ENCODE measurements at regions not wholly inside any gene's neighbourhood (a gene's known extent, or its start where the extent isn't known, plus 50 kb on each side); places are given as distances from the start of the nearest gene placed in this dataset.
"Not testable (repeated sequence)": the region's sequence is repeated elsewhere in the genome, so short reads cannot be mapped to it uniquely, and the experiment has no call there.

DNA sequence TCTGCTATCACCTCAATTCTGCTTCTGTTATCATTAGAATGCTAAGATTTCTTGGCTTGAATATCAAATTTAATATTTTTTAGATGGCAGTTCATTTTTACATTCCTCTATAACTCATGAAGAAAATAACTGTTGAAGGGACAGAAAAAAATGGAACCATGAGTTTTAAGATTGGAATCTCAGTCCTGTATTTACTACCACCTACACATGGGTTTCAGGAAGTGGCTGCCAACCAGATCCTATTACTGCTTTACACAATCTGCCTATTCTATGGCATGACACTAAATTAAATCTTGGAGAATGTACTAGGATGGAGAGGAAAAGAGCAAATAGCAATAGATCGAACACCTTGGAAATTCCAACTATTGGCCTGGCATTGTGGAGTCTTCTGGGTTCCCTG lies 140.8 kb downstream of the DUSP6 start:
- Histone ChIP-seq H3K27me3 (ENCODE audit: insufficient read depth, low read length) (no peaks in the 10 kb centered on the region), H2AFZ (ENCODE audit: low read length, unreplicated experiment) (peak overlapping the region; percentile 12), H3K27ac (ENCODE audit: low read depth, low read length) (peak overlapping the region; percentile 49)

DNA sequence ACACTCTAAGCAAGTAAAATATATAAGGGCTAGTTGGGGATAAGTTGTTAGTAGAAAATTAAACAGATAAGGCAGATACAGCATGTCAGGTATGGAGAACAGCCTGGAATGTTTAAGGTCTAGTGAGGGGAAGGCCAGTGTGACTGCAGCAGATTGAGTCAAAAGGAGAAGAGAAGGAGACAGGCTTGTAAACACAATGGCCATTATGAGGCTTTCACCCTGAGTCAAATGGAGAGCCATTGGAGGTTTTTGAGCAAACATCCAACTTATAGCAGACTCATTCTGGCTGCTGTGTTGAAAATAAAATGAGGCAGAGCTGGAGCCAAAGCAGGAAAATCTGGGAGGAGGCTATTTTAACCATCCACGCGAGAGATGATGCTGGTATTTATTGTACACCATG lies 142.0 kb downstream of the DUSP6 start:
- H2AFZ ChIP-seq (ENCODE audit: low read length, unreplicated experiment), result no peak overlapping the region
- H3K27ac ChIP-seq (ENCODE audit: low read depth, low read length), result no peak overlapping the region
- H3K4me1 ChIP-seq (ENCODE audit: control insufficient read depth, insufficient read depth, low read length, unreplicated experiment), result peaks cover 19% of the 10 kb centered on the region
- H3K79me2 ChIP-seq (ENCODE audit: control insufficient read depth, insufficient read depth, low read length, unreplicated experiment), result no peaks in the 10 kb centered on the region
- no peak overlapping the region for H3K4me3 ChIP-seq (ENCODE audit: low read depth, low read length)
- H3K36me3 ChIP-seq (ENCODE audit: insufficient read depth, low read length), result no peaks in the 10 kb centered on the region
- H3K27me3 ChIP-seq (ENCODE audit: insufficient read depth, low read length), result no peaks in the 10 kb centered on the region

More for the DNA sequence above, 140.8 kb downstream of the DUSP6 start:
- H3K4me3 ChIP-seq (ENCODE audit: low read depth, low read length), result 0 out of 2 replicates have a peak overlapping the region, but pooled peaks have one; percentile 10
- H3K36me3 ChIP-seq (ENCODE audit: insufficient read depth, low read length), result no peaks in the 10 kb centered on the region
- H3K4me1 ChIP-seq (ENCODE audit: control insufficient read depth, insufficient read depth, low read length, unreplicated experiment), result peaks cover 19% of the 10 kb centered on the region
- no peaks in the 10 kb centered on the region for H3K79me2 ChIP-seq (ENCODE audit: control insufficient read depth, insufficient read depth, low read length, unreplicated experiment)

DNA sequence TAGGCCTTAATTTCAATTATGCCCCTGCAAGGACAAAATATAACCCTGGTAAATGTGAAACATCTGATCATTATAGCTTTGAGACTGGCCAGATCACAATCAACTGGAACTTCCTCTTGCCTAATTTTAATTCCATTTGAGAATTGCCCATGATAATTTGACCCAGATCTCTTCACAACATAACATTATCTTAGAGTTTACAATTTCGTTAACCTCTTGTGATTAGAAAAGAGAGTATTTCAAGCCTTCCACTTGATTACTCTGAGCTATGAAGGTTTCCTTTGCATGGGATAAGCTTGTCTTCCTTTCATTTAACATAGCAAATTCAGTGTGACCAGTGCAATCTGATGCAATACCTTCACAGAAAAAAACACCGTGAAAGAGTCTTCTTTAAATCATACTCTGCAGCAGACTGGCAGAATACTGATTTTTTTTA lies 143.6 kb downstream of the DUSP6 start:
- H3K4me1 ChIP-seq (ENCODE audit: control insufficient read depth, insufficient read depth, low read length, unreplicated experiment), result peaks cover 19% of the 10 kb centered on the region
- peak overlapping the region; percentile 53 for H2AFZ ChIP-seq (ENCODE audit: low read length, unreplicated experiment)
- no peaks in the 10 kb centered on the region for H3K79me2 ChIP-seq (ENCODE audit: control insufficient read depth, insufficient read depth, low read length, unreplicated experiment)
- no peak overlapping the region for H3K4me3 ChIP-seq (ENCODE audit: low read depth, low read length)
- no peaks in the 10 kb centered on the region for H3K36me3 ChIP-seq (ENCODE audit: insufficient read depth, low read length)
- no peaks in the 10 kb centered on the region for H3K27me3 ChIP-seq (ENCODE audit: insufficient read depth, low read length)
- H3K27ac ChIP-seq (ENCODE audit: low read depth, low read length), result 0 out of 2 replicates have a peak overlapping the region, but pooled peaks have one; percentile 5

DNA sequence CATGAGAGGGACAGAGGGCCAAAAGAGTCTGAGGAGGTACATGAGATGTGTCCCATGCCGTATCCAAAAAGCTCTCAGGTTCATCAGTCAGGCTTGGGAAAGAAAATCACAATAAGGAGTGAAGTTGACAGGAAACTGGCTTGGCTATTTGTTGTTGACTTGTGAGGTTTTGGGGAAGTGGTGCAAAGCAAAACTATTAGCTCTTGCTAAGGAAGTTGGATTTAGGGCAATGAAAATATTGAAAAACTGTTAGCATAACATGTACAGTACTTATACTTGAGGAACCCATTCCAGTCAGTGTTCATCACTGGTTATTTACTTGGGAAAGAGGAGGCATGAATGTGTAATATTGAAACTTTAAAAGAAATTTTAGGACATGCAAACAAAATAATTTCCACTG lies 145.9 kb downstream of the DUSP6 start:
- Histone ChIP-seq H3K27me3 (ENCODE audit: insufficient read depth, low read length) (no peaks in the 10 kb centered on the region), H3K79me2 (ENCODE audit: control insufficient read depth, insufficient read depth, low read length, unreplicated experiment) (no peaks in the 10 kb centered on the region), H2AFZ (ENCODE audit: low read length, unreplicated experiment) (no peak overlapping the region), H3K36me3 (ENCODE audit: insufficient read depth, low read length) (no peaks in the 10 kb centered on the region), H3K27ac (ENCODE audit: low read depth, low read length) (no peak overlapping the region), H3K4me3 (ENCODE audit: low read depth, low read length) (no peak overlapping the region), H3K4me1 (ENCODE audit: control insufficient read depth, insufficient read depth, low read length, unreplicated experiment) (peaks cover 5% of the 10 kb centered on the region)

DNA sequence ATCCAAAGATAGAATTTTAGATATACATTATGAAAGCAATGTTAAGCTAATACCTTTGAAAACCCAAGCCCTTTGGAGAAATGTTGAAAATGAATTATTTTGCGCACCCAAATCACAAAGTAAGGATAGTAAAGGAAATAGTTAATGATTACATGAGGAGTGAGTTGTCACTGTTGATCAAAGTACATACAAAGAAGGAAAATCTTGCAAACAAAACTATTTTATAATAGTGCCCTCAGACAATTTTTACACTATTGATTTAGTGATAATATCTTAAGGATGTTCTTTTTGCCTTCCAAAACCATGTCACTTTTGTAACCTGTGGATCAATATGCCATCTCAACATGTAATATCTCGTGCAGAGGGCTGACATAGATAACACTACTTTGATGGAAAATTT lies 146.8 kb downstream of the DUSP6 start:
- H3K79me2 ChIP-seq (ENCODE audit: control insufficient read depth, insufficient read depth, low read length, unreplicated experiment), result no peaks in the 10 kb centered on the region
- H3K27me3 ChIP-seq (ENCODE audit: insufficient read depth, low read length), result no peaks in the 10 kb centered on the region
- no peak overlapping the region for H2AFZ ChIP-seq (ENCODE audit: low read length, unreplicated experiment)
- H3K27ac ChIP-seq (ENCODE audit: low read depth, low read length), result no peak overlapping the region
- no peak overlapping the region for H3K4me3 ChIP-seq (ENCODE audit: low read depth, low read length)
- no peaks in the 10 kb centered on the region for H3K36me3 ChIP-seq (ENCODE audit: insufficient read depth, low read length)
- H3K4me1 ChIP-seq (ENCODE audit: control insufficient read depth, insufficient read depth, low read length, unreplicated experiment), result no peaks in the 10 kb centered on the region

DNA sequence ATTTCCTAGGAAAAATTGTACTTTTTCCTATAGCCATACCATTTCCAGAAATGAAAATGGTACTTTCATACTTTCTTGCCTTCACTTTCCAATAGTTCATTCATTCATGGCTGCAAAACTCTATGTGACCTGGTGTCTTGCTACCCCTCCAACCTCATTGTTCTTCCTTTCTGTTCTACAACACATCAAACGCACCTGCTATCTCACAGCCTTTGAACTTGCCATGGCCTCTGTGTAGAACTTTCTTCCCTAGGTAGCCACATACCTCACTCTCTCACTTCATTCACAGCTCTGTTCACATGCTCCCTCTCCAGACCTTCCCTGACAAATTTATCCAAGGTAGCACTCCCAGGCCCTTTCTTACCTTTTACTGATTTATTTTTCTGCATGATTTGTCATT lies 149.2 kb downstream of the DUSP6 start:
- H3K4me1 ChIP-seq (ENCODE audit: control insufficient read depth, insufficient read depth, low read length, unreplicated experiment), result no peaks in the 10 kb centered on the region
- H3K27ac ChIP-seq (ENCODE audit: low read depth, low read length), result no peak overlapping the region
- no peaks in the 10 kb centered on the region for H3K36me3 ChIP-seq (ENCODE audit: insufficient read depth, low read length)
- H3K27me3 ChIP-seq (ENCODE audit: insufficient read depth, low read length), result no peaks in the 10 kb centered on the region
- H3K79me2 ChIP-seq (ENCODE audit: control insufficient read depth, insufficient read depth, low read length, unreplicated experiment), result no peaks in the 10 kb centered on the region
- H3K4me3 ChIP-seq (ENCODE audit: low read depth, low read length), result no peak overlapping the region
- H2AFZ ChIP-seq (ENCODE audit: low read length, unreplicated experiment), result no peak overlapping the region

DNA sequence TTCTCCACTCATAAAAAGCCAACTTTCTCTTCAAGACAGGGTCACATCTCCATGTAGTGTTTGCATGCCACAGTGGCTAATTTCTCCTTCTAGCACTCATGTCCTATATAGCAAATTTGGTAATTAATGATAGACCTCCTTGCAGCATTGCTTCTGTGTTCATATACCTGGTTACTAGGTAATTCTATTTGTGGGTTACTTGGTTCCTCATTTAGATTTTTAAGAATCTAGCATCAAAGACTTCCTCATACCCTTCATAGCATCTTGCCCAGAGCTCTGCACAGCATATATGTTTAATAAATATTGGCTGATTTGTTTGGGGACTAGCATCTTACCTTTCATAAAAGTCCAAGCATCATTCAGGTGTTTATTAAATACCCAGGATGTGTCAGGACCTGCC lies 152.1 kb downstream of the DUSP6 start:
- Histone ChIP-seq H3K27ac (ENCODE audit: low read depth, low read length) (no peak overlapping the region), H3K79me2 (ENCODE audit: control insufficient read depth, insufficient read depth, low read length, unreplicated experiment) (no peaks in the 10 kb centered on the region), H3K4me1 (ENCODE audit: control insufficient read depth, insufficient read depth, low read length, unreplicated experiment) (no peaks in the 10 kb centered on the region), H2AFZ (ENCODE audit: low read length, unreplicated experiment) (no peak overlapping the region), H3K27me3 (ENCODE audit: insufficient read depth, low read length) (no peaks in the 10 kb centered on the region), H3K4me3 (ENCODE audit: low read depth, low read length) (no peak overlapping the region), H3K36me3 (ENCODE audit: insufficient read depth, low read length) (no peaks in the 10 kb centered on the region)

DNA sequence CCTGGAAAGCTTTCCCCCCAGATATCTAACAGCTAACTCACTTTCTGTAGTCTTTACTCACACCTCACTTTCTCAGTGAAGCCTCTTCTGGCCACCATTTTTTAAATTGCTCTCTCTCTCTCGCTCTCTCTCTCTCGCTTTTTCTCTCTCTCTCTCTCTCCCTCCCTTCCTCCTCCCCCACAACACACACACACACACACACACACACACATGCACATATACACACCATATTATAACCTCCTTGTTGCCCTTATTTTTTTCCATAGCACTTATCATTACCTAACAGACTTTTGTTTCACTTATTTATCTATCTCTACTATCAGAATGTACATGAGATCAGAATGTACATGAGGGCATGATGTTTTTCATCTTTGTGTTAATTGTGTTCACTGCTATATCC lies 156.8 kb downstream of the DUSP6 start:
- Histone ChIP-seq H2AFZ (ENCODE audit: low read length, unreplicated experiment) (no peak overlapping the region), H3K4me3 (ENCODE audit: low read depth, low read length) (no peak overlapping the region), H3K4me1 (ENCODE audit: control insufficient read depth, insufficient read depth, low read length, unreplicated experiment) (no peaks in the 10 kb centered on the region), H3K36me3 (ENCODE audit: insufficient read depth, low read length) (no peaks in the 10 kb centered on the region), H3K27ac (ENCODE audit: low read depth, low read length) (no peak overlapping the region), H3K79me2 (ENCODE audit: control insufficient read depth, insufficient read depth, low read length, unreplicated experiment) (no peaks in the 10 kb centered on the region), H3K27me3 (ENCODE audit: insufficient read depth, low read length) (no peaks in the 10 kb centered on the region)

DNA sequence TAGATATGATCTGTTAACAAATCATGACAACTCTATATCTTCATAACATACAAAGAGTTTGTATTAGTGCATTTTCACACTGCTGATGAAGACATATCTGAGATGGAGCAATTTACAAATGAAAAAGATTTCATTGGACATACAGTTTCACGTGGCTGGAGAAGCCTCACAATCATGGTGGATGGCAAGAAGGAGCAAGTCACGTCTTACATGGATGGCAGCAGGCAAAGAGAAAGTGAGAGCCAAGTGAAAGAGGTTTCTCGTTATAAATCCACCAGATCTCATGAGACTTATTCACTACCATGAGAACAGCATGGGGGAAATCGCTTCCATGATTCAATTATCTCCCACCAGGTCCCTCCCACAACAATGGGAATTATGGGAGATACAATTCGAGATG lies 157.6 kb downstream of the DUSP6 start:
- Histone ChIP-seq H2AFZ (ENCODE audit: low read length, unreplicated experiment) (no peak overlapping the region), H3K36me3 (ENCODE audit: insufficient read depth, low read length) (no peaks in the 10 kb centered on the region), H3K4me3 (ENCODE audit: low read depth, low read length) (no peak overlapping the region), H3K4me1 (ENCODE audit: control insufficient read depth, insufficient read depth, low read length, unreplicated experiment) (no peaks in the 10 kb centered on the region), H3K27ac (ENCODE audit: low read depth, low read length) (no peak overlapping the region), H3K27me3 (ENCODE audit: insufficient read depth, low read length) (no peaks in the 10 kb centered on the region), H3K79me2 (ENCODE audit: control insufficient read depth, insufficient read depth, low read length, unreplicated experiment) (no peaks in the 10 kb centered on the region)

DNA sequence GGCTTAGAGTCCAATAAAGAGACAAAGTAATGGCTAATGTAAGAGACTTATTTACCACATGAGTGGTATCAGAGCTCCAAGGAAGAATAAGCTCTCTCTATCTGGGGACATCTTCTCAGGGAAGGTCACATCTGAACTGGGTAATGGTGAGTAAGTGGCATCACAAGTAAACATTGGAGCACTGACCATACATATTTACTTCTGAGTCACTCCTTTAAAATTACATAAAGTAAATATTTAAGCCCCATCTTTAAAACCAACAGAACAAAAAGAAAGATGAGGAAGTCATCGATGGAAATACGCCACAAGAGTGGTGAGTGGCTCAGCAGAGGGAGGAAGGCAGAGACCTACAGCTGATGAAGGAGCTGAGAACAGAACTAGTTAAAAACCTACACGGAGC lies 159.9 kb downstream of the DUSP6 start:
- no peaks in the 10 kb centered on the region for H3K27me3 ChIP-seq (ENCODE audit: insufficient read depth, low read length)
- H3K27ac ChIP-seq (ENCODE audit: low read depth, low read length), result no peak overlapping the region
- H3K79me2 ChIP-seq (ENCODE audit: control insufficient read depth, insufficient read depth, low read length, unreplicated experiment), result no peaks in the 10 kb centered on the region
- no peak overlapping the region for H3K4me3 ChIP-seq (ENCODE audit: low read depth, low read length)
- H3K4me1 ChIP-seq (ENCODE audit: control insufficient read depth, insufficient read depth, low read length, unreplicated experiment), result no peaks in the 10 kb centered on the region
- H2AFZ ChIP-seq (ENCODE audit: low read length, unreplicated experiment), result no peak overlapping the region
- H3K36me3 ChIP-seq (ENCODE audit: insufficient read depth, low read length), result no peaks in the 10 kb centered on the region

DNA sequence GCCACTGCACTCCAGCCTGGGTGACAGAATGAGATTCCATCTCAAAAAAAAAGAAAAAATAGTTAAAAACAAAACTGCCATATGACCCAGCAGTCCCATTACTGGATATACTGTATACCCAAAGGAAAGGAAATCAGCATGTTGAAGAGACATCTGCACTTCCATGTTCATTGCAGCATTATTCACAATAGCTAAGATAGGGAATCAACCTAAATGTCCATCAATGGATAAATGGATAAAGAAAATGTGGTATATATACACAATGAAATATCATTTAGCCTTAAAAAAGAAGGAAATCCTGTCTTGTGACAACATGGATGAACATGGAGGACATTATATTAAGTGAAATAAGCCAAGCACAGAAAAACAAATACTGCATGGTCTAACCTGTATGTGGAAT lies 160.7 kb downstream of the DUSP6 start:
- not testable (repeated sequence) for H3K4me1 ChIP-seq (ENCODE audit: control insufficient read depth, insufficient read depth, low read length, unreplicated experiment); H3K79me2 ChIP-seq (ENCODE audit: control insufficient read depth, insufficient read depth, low read length, unreplicated experiment); H2AFZ ChIP-seq (ENCODE audit: low read length, unreplicated experiment); H3K27ac ChIP-seq (ENCODE audit: low read depth, low read length); H3K27me3 ChIP-seq (ENCODE audit: insufficient read depth, low read length); H3K4me3 ChIP-seq (ENCODE audit: low read depth, low read length); H3K36me3 ChIP-seq (ENCODE audit: insufficient read depth, low read length)
